H9 (cell line): ENCODE measurements at regions not wholly inside any gene's neighbourhood (a gene's known extent, or its start where the extent isn't known, plus 50 kb on each side); places are given as distances from the start of the nearest gene placed in this dataset.

ENCODE experiments used
- DNase-seq: peaks from one replicate; pipeline ENCODE4 v3.0.0-alpha.2; 2017
- H2AFZ ChIP-seq: one replicate; pipeline ENCODE4 v1.6.1; 2013; ENCODE audit warnings: mild to moderate bottlenecking, low read length, control low read depth, moderate library complexity
- H2AK5ac ChIP-seq: 2 replicates; pipeline ENCODE4 v1.6.1; 2013; ENCODE audit warnings: low read length, control low read depth, mixed read lengths; ENCODE audit not compliant: insufficient read length
- H2BK120ac ChIP-seq: one replicate; pipeline ENCODE4 v1.6.1; 2013; ENCODE audit warnings: low read depth, mild to moderate bottlenecking, low read length, control low read depth, inconsistent platforms; ENCODE audit not compliant: poor library complexity, severe bottlenecking
- H2BK12ac ChIP-seq: 2 replicates; pipeline ENCODE4 v1.6.1; 2013; ENCODE audit warnings: low read length, control low read depth, mixed read lengths, low read depth; ENCODE audit not compliant: insufficient read length
- H2BK15ac ChIP-seq: 2 replicates; pipeline ENCODE4 v1.6.1; 2013; ENCODE audit warnings: low read depth, low read length, control low read depth
- H2BK20ac ChIP-seq: one replicate; pipeline ENCODE4 v1.6.1; 2013; ENCODE audit warnings: low read depth, mild to moderate bottlenecking, low read length, control low read depth, inconsistent platforms; ENCODE audit not compliant: poor library complexity, severe bottlenecking
- H2BK5ac ChIP-seq: 2 replicates; pipeline ENCODE4 v1.6.1; 2013; ENCODE audit warnings: low read length, control low read depth, mixed read lengths; ENCODE audit not compliant: insufficient read length
- H3K14ac ChIP-seq: 2 replicates; pipeline ENCODE4 v1.6.1; 2013; ENCODE audit warnings: low read length, control low read depth; ENCODE audit not compliant: insufficient read depth
- H3K18ac ChIP-seq: 2 replicates; pipeline ENCODE4 v1.6.1; 2013; ENCODE audit warnings: low read depth, mild to moderate bottlenecking, mixed read lengths, low read length, control low read depth; ENCODE audit not compliant: insufficient read length
- H3K23ac ChIP-seq: 2 replicates; pipeline ENCODE4 v1.6.1; 2013; ENCODE audit warnings: low read length, control low read depth, mixed read lengths, low read depth; ENCODE audit not compliant: insufficient read length
- H3K23me2 ChIP-seq: 2 replicates; pipeline ENCODE4 v1.6.1; 2013; ENCODE audit warnings: low read depth, mild to moderate bottlenecking, mixed read lengths, low read length, control low read depth; ENCODE audit not compliant: insufficient read length, poor library complexity, severe bottlenecking
- H3K27ac ChIP-seq: 2 replicates; pipeline ENCODE4 v1.5.1; 2013; ENCODE audit warnings: low read length, control low read depth, mixed read lengths, low read depth; ENCODE audit not compliant: insufficient read length
- H3K27me3 ChIP-seq: 2 replicates; pipeline ENCODE4 v1.6.1; 2013; ENCODE audit warnings: low read length, control low read depth, inconsistent platforms; ENCODE audit not compliant: insufficient read depth
- H3K4ac ChIP-seq: 2 replicates; pipeline ENCODE4 v1.6.1; 2013; ENCODE audit warnings: low read depth, mild to moderate bottlenecking, control low read depth, inconsistent platforms, low read length, moderate library complexity
- H3K4me1 ChIP-seq: 2 replicates; pipeline ENCODE4 v1.6.1; 2013; ENCODE audit warnings: low read length, control low read depth, inconsistent platforms; ENCODE audit not compliant: insufficient read depth
- H3K4me2 ChIP-seq: 2 replicates; pipeline ENCODE4 v1.6.1; 2013; ENCODE audit warnings: low read length, control low read depth, mixed read lengths; ENCODE audit not compliant: insufficient read length, insufficient read depth
- H3K56ac ChIP-seq: 2 replicates; pipeline ENCODE4 v1.6.1; 2013; ENCODE audit warnings: low read depth, mild to moderate bottlenecking, mixed read lengths, low read length, control low read depth; ENCODE audit not compliant: insufficient read length
- H3K79me1 ChIP-seq: 2 replicates; pipeline ENCODE4 v1.6.1; 2013; ENCODE audit warnings: low read depth, mild to moderate bottlenecking, moderate library complexity, low read length, control low read depth, inconsistent platforms; ENCODE audit not compliant: insufficient read depth, poor library complexity, severe bottlenecking
- H3K79me2 ChIP-seq: 2 replicates; pipeline ENCODE4 v1.6.1; 2013; ENCODE audit warnings: low read length, control low read depth, inconsistent platforms; ENCODE audit not compliant: insufficient read depth
- H3K9ac ChIP-seq: 2 replicates; pipeline ENCODE4 v1.6.1; 2013; ENCODE audit warnings: low read length, control low read depth, mixed read lengths; ENCODE audit not compliant: insufficient read length; ENCODE audit errors: extremely low read depth
- H3K9me3 ChIP-seq: one replicate; pipeline ENCODE4 v1.6.1; 2013; ENCODE audit warnings: low read depth, low read length, inconsistent platforms; ENCODE audit not compliant: control insufficient read depth
- H3T11ph ChIP-seq: one replicate; pipeline ENCODE4 v1.6.1; 2013; ENCODE audit warnings: mild to moderate bottlenecking, low read length, control low read depth, inconsistent platforms
- H4K20me1 ChIP-seq: one replicate; pipeline ENCODE4 v1.6.1; 2013; ENCODE audit not compliant: control insufficient read depth, insufficient read length, insufficient read depth
- H4K5ac ChIP-seq: 2 replicates; pipeline ENCODE4 v1.6.1; 2013; ENCODE audit warnings: low read depth, mild to moderate bottlenecking, mixed read lengths, low read length, control low read depth; ENCODE audit not compliant: insufficient read length
- H4K8ac ChIP-seq: replicated peaks from 2 replicates; pipeline ENCODE4 v1.6.1; 2013; ENCODE audit warnings: low read length, control low read depth, mixed read lengths, low read depth; ENCODE audit not compliant: insufficient read length
- H4K91ac ChIP-seq: 2 replicates; pipeline ENCODE4 v1.6.1; 2013; ENCODE audit warnings: low read depth, mild to moderate bottlenecking, moderate library complexity, mixed read lengths, low read length, control low read depth; ENCODE audit not compliant: insufficient read length
- H3K27ac Mint-ChIP-seq, 3 experiments: 2 replicates in 2 of 3; 3 replicates in 1 of 3; pipeline ENCODE4 v1.8.0; 2020 to 2021; ENCODE audit warnings: mixed read lengths in 3 of 3, mild to moderate bottlenecking in 1 of 3, moderate library complexity in 1 of 3
- H3K27me3 Mint-ChIP-seq: 2 replicates; pipeline ENCODE4 v1.8.0; 2021; ENCODE audit warnings: low read depth, mild to moderate bottlenecking, moderate library complexity, mixed read lengths
- H3K36me3 Mint-ChIP-seq, 3 experiments: 2 replicates in 2 of 3; 3 replicates in 1 of 3; pipeline ENCODE4 v1.8.0; 2020 to 2021; ENCODE audit warnings: low read depth in 3 of 3, mixed read lengths in 3 of 3; ENCODE audit not compliant: insufficient read depth in 1 of 3
- H3K4me1 Mint-ChIP-seq, 2 experiments: 2 replicates each; pipeline ENCODE4 v1.8.0; 2020; ENCODE audit warnings: mixed read lengths in 2 of 2
- H3K4me3 Mint-ChIP-seq, 2 experiments: 2 replicates in 1 of 2; 3 replicates in 1 of 2; pipeline ENCODE4 v1.8.0; 2020 to 2021; ENCODE audit warnings: mild to moderate bottlenecking in 2 of 2, mixed read lengths in 2 of 2, moderate library complexity in 1 of 2
- H3K9me3 Mint-ChIP-seq, 2 experiments: 2 replicates in 1 of 2; 3 replicates in 1 of 2; pipeline ENCODE4 v1.8.0; 2020; ENCODE audit warnings: mild to moderate bottlenecking in 2 of 2, mixed read lengths in 2 of 2, moderate library complexity in 1 of 2
- WGBS: extraction: QIAGEN DNeasy Blood & Tissue Kit; methylation state at CpG from one replicate; pipeline ENCODE4 v1.1.7; 2013; ENCODE audit warnings: missing lambda C conversion rate, low lambda C conversion rate, mixed read lengths; ENCODE audit not compliant: insufficient read length; ENCODE audit errors: extremely low coverage; 5-methylcytosine and 5-hydroxymethylcytosine counted together
- TF ChIP-seq, protein P1 (sequence below): fragments of 200-600 bp; sonication (generic); conservative IDR thresholded peaks from 3 replicates; pipeline ENCODE4 v1.8.0; 2021; ENCODE audit warnings: antibody characterized with exemption, mild to moderate bottlenecking

DNA sequence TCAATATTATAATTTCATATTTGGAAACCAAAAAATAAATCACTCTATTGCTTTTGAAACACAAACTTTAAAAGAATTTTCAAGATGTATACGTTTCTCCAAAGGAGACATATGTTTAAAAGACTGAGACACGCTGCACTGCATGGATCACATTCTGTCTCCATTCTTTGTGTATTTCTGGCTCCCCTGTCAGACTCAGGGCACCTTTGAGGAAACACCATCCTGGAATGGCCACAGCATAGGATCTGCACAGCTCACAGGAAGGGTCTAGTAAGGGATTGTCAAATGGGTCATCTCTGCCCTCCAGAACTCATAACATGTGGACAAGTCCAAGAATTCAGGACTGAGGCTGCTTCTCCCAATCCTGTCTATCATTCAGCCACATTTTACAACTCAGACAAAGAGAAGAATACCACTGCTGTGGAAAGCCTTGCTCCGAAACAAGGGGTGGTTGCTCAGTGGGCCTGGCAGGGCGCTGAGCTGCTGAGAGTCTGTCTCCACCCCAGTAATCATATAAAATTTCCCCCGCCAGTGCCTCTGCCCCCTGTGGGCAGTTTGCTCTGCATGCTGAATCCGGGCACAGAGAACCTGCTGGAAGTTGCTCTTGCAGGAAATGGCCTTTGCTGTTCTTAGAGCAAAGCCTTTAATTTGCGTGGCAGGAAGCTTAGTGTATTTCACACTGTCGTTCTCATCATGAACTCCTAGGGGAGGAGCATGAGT lies 85.3 kb upstream of the KLHL29 start:
- H3K56ac ChIP-seq, result no peak overlapping the region
- H3T11ph ChIP-seq, result no peak overlapping the region
- no peak overlapping the region for H4K91ac ChIP-seq
- H3K23me2 ChIP-seq, result no peaks in the 10 kb centered on the region
- no peaks in the 10 kb centered on the region for H3K27me3 ChIP-seq
- no peak overlapping the region for H3K4me2 ChIP-seq
- WGBS, result no CpG with 5 or more reads among the region's 8 CpGs
- Mint-ChIP-seq H3K27ac (no peak overlapping the region; a peak in 1 of 7 replicates), H3K4me3 (no peak overlapping the region), H3K36me3 (no peaks in the 10 kb centered on the region; a peak in 2 of 7 replicates), H3K9me3 (no peaks in the 10 kb centered on the region; a peak in 1 of 5 replicates), H3K27me3 (peaks cover 1% of the 10 kb centered on the region; the same call in 1 of the 2 replicates), H3K4me1 (peaks cover 3 to 5% of the 10 kb centered on the region in 2 experiments; a peak in 2 of 4 replicates)
- no peak overlapping the region for H4K8ac ChIP-seq
- TF ChIP-seq, protein P1, sequence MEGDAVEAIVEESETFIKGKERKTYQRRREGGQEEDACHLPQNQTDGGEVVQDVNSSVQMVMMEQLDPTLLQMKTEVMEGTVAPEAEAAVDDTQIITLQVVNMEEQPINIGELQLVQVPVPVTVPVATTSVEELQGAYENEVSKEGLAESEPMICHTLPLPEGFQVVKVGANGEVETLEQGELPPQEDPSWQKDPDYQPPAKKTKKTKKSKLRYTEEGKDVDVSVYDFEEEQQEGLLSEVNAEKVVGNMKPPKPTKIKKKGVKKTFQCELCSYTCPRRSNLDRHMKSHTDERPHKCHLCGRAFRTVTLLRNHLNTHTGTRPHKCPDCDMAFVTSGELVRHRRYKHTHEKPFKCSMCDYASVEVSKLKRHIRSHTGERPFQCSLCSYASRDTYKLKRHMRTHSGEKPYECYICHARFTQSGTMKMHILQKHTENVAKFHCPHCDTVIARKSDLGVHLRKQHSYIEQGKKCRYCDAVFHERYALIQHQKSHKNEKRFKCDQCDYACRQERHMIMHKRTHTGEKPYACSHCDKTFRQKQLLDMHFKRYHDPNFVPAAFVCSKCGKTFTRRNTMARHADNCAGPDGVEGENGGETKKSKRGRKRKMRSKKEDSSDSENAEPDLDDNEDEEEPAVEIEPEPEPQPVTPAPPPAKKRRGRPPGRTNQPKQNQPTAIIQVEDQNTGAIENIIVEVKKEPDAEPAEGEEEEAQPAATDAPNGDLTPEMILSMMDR, result no peak
- H2AFZ ChIP-seq, result no peak overlapping the region
- no peaks in the 10 kb centered on the region for H3K79me2 ChIP-seq
- H4K20me1 ChIP-seq, result no peaks in the 10 kb centered on the region
- no peak overlapping the region for H2BK20ac ChIP-seq
- H2BK15ac ChIP-seq, result no peak overlapping the region
- no peaks in the 10 kb centered on the region for H3K9me3 ChIP-seq
- no peak overlapping the region for H3K27ac ChIP-seq
- no peaks in the 10 kb centered on the region for H3K79me1 ChIP-seq
- H3K4ac ChIP-seq, result no peak overlapping the region
- H2BK5ac ChIP-seq, result no peak overlapping the region
- no peak overlapping the region for H3K23ac ChIP-seq
- no peaks in the 10 kb centered on the region for H3K4me1 ChIP-seq
- H3K18ac ChIP-seq, result no peak overlapping the region
- no peak overlapping the region for H2BK12ac ChIP-seq
- no peak overlapping the region for H3K14ac ChIP-seq
- H4K5ac ChIP-seq, result no peak overlapping the region
- H2BK120ac ChIP-seq, result no peak overlapping the region
- H3K9ac ChIP-seq, result no peak overlapping the region
- H2AK5ac ChIP-seq, result no peak overlapping the region
- no peak for DNase-seq
